ENCODE measurements at regions not wholly inside any gene's neighbourhood (a gene's known extent, or its start where the extent isn't known, plus 50 kb on each side); places are given as distances from the start of the nearest gene placed in this dataset.

DNA sequence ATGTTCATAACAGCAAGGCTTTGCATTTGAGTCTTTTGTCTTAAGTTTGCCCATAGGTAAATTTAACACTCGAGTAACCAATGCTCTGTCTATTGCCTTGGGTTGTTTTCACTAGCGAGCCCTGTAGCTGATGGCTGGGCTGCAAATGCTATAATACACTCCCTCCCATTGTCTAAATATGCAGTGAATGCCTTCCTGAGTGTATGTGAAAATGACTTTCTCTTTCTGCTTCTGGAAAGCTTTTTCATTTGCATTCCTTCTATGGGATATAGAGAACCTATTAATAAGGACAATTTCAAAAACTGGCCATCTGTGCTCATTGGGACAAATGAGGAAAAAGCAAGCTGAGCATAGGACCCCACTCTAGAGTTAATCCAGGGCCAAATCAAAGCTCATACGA, 156.5 kb upstream of the FBXL4 start (continued):
- no peak for TF ChIP-seq CBX2 (IDR thresholded peaks at IDR 0.05; ENCODE audit: insufficient read depth, low read length, poor library complexity, severe bottlenecking)

- ATAC-seq (no peak), FAIRE-seq (no peak), DNase-seq (ENCODE audit: extremely low read depth in 1 of 4, low spot score in 3 of 4) (no peak)
- no peak overlapping the region for H3K9ac ChIP-seq (ENCODE audit: insufficient read depth in 1 of 2, low read depth in 2 of 2, low read length in 2 of 2)
- POLR2A ChIA-PET = interaction anchor here (1.2 kb wide), 1 partner anchor 13 kb away, joined by 5 read pairs; no protein-coding TSS in a partner anchor
- in situ Hi-C loops (cut with MboI) (no loop called here), intact Hi-C loops (cut with micrococcal nuclease) (no loop called here)
- H4K20me1 ChIP-seq (replicated peaks; ENCODE audit: control insufficient read depth, insufficient read depth, low read length) = no peaks in the 10 kb centered on the region
- H3K36me3 ChIP-seq (ENCODE audit: control insufficient read depth, insufficient read depth, low read length) = no peaks in the 10 kb centered on the region
- H3K27ac ChIP-seq (ENCODE audit: extremely low read depth, low read depth, low read length) = no peak overlapping the region
- H3K27me3 ChIP-seq (ENCODE audit: control insufficient read depth in 2 of 2, insufficient read depth in 2 of 2, low read length in 2 of 2) = peaks cover 0 to 6% of the 10 kb centered on the region in 2 experiments; a peak in 2 of 5 replicates
- no peak overlapping the region for H2AFZ ChIP-seq (ENCODE audit: low read depth, low read length)
- H3K4me2 ChIP-seq (ENCODE audit: insufficient read depth, low read length) = no peak overlapping the region
- no TSS peak for BruUV-seq (replicated peaks)
- CTCF ChIA-PET (ENCODE audit: low intra/inter-chr PET ratio) = no interaction called here
- TF ChIP-seq ZNF384 (IDR thresholded peaks at IDR 0.05; ENCODE audit: low read depth, low read length) (no peak), ZNF780A (CRISPR knock-in tag; IDR thresholded peaks at IDR 0.05) (no peak), RCOR1 (IDR thresholded peaks at IDR 0.05; ENCODE audit: borderline replicate concordance in 1 of 2, low read depth in 2 of 2, low read length in 2 of 2) (no peak), PYGO2 (tag; IDR thresholded peaks at IDR 0.05) (no peak), TEAD2 (tag; IDR thresholded peaks at IDR 0.05) (no peak), BHLHE40 (IDR thresholded peaks at IDR 0.05; ENCODE audit: low read length) (no peak), SPI1 (IDR thresholded peaks at IDR 0.05; ENCODE audit: borderline replicate concordance, low read depth, low read length) (no peak), XRCC4 (IDR thresholded peaks at IDR 0.05; ENCODE audit: extremely low read depth, insufficient read depth, insufficient read length) (no peak), CXXC5 (CRISPR knock-in tag; IDR thresholded peaks at IDR 0.05) (no peak), HMG20A (CRISPR knock-in tag; conservative IDR thresholded peaks at IDR 0.05) (no peak), ZSCAN32 (CRISPR knock-in tag; IDR thresholded peaks at IDR 0.05) (no peak), BACH1 (tag; IDR thresholded peaks at IDR 0.05) (no peak), CHD1 (IDR thresholded peaks at IDR 0.05; ENCODE audit: low read length) (no peak), NFYB (IDR thresholded peaks at IDR 0.05; ENCODE audit: extremely low read depth, insufficient read length) (no peak), HOXB6 (CRISPR knock-in tag; IDR thresholded peaks at IDR 0.05; ENCODE audit: borderline replicate concordance) (no peak), NONO (IDR thresholded peaks at IDR 0.05; ENCODE audit: low read depth in 2 of 2, low read length in 1 of 2) (no peak), ZNF24 (IDR thresholded peaks at IDR 0.05) (no peak)
- TF ChIP-seq, protein P1, sequence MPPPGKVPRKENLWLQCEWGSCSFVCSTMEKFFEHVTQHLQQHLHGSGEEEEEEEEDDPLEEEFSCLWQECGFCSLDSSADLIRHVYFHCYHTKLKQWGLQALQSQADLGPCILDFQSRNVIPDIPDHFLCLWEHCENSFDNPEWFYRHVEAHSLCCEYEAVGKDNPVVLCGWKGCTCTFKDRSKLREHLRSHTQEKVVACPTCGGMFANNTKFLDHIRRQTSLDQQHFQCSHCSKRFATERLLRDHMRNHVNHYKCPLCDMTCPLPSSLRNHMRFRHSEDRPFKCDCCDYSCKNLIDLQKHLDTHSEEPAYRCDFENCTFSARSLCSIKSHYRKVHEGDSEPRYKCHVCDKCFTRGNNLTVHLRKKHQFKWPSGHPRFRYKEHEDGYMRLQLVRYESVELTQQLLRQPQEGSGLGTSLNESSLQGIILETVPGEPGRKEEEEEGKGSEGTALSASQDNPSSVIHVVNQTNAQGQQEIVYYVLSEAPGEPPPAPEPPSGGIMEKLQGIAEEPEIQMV (tag; conservative IDR thresholded peaks at IDR 0.05; ENCODE audit: low read depth) = no peak
- H3K4me1 ChIP-seq (replicated peaks in 1 of 2; ENCODE audit: control insufficient read depth in 2 of 2, insufficient read depth in 2 of 2, low read length in 2 of 2) = no peaks in the 10 kb centered on the region
- no peak overlapping the region for H3K4me3 ChIP-seq
- no peaks in the 10 kb centered on the region for H3K9me3 ChIP-seq (replicated peaks; ENCODE audit: control insufficient read depth, insufficient read depth, low read depth, low read length)
- no peaks in the 10 kb centered on the region for H3K9me1 ChIP-seq (ENCODE audit: control insufficient read depth, insufficient read depth, low read length)
- H3K79me2 ChIP-seq (ENCODE audit: control insufficient read depth, insufficient read depth, low read length) = no peaks in the 10 kb centered on the region
Measured at GRCh38 chr6:99099243-99099642, 151.5 kb upstream of the FBXL4 start.

Measured in K562 (cell line).